ENCODE measurements at regions not wholly inside any gene's neighbourhood (a gene's known extent, or its start where the extent isn't known, plus 50 kb on each side); places are given as distances from the start of the nearest gene placed in this dataset.
A peak's percentile ranks its signal among the peaks of the same experiment; 100 is the strongest.
"Not testable (repeated sequence)": the region's sequence is repeated elsewhere in the genome, so short reads cannot be mapped to it uniquely, and the experiment has no call there.

DNA sequence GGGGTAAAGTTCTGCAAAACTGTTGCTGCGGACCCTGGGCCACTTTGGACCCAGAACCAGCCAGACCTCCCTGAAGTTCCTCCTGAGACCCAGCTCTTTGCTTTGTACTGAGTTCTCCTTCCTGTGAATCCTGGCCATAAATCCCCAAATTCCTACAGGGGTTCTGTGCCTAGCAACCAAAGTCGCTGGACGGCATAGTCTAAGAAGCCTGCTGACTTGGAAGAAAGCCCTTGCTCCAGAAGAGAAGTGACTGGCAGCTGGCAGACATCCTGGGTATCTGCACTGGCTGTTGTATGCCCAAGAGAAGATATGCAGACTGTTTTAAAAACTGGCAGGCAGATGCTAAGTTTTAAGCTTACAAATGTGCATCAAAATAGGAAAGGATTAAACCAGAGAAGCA lies 99.9 kb upstream of the SLC24A4 start:
- DNase-seq, result peak; percentile 69

DNA sequence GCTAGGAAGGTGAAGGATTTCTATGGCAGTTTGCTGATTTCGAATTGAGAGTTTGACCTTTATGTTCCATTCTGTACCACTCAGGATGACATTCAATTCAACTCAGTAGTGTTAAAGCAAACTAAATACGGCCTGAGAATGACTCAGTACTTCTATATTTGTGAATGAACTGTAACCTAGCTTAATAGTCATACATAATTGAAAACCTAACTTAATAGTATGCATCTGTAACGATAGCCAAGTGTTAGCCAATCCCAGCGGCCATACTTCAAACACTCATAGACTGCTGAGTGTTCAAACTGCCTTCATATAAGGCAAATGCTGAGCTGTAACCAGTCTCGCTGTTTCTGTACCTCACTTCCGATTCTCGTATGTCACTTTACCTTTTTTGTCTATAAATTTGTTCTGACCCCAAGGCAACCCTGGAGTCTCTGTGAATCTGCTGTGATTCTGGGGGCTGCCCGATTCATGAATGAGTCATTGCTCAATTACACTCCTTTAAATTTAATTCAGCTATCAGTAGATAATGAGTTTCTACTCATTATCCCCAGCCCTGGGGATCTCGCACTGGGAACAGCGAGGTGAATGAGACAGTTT lies 98.5 kb upstream of the SLC24A4 start:
- DNase-seq, result no peak

DNA sequence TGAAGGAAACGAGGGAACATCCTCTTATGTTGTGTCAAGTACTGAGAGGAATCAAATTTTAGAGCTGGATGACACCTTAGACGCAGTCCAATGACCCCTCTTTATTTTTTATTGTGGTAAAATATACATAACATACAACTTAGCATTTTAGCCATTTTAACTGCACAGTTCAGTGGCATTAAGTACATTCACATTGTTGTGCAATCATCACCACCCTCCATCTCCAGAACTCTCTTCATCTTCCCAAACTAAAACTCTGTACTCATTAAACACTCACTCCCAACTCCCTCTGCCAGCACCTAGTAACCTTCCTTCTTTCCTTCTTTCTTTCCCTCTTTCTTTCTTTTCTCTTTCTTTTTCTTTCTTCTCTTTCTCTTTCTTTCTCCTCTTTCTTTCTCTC lies 97.2 kb upstream of the SLC24A4 start:
- DNase-seq, result no peak

DNA sequence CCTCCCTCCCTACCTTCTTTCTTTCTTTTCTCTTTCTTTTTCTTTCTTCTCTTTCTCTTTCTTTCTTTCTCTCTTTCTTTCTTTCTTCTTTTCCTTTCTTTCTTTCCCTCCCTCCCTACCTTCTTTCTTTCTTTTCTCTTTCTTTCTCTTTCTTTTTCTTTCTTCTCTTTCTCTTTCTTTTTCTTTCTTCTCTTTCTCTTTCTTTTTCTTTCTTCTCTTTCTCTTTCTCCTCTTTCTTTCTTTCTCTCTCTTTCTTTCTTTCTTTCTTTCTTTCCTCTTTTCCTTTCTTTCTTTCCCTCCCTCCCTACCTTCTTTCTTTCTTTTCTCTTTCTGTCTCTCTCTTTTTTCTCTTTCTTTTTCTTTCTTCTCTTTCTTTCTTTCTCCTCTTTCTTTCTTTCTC lies 96.8 kb upstream of the SLC24A4 start:
- DNase-seq, result not testable (repeated sequence)

DNA sequence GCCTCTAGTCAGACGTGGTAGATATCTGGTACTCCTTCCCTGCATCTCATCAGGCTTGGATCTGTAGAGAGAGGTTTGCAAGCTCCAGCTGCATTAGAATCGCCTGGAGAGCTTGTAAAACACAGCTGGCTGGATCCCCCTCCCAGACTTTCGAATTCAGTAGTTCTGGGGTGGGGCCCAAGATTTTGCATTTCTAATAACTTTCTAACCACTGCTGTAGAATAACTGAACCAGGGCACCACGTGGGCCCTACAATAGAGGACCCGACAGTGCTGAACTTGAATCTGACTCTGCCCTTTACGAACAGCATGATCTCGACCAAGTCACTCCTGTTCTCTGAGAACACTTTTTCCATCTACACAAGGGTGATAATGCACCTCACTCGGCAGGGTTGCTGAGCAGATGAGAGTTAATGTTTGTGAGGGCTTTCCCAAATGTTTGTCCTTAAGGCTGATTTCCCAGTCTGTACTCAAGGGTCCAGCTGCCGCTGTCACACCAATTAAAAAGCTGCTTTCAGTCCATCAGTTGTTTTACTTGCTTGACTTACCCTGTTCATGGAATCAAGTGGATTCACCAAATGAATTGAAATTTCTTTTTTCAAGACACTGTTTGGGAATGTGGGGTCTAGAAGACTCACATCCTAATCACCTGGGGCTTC lies 86.6 kb upstream of the SLC24A4 start:
- DNase-seq, result no peak

DNA sequence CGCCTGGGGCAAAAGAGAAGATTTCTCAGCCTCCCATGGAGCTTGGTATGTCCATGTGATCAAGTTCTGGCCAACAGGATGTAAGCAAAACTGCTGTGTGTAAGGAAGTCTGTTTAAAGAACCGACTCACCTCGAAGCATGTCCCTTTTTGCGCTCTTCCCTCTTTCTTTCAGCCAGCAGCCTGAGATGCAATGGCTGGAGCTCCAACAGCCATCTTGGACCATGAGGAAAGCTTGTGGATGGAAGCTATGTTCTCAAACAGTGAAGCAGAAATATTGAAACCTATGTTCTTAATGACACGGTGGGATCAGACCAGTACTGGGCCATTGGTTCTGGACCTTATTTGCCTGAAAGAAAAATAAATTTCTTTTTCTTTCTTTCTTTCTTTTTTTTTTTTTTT lies 82.3 kb upstream of the SLC24A4 start:
- no peak for DNase-seq

DNA sequence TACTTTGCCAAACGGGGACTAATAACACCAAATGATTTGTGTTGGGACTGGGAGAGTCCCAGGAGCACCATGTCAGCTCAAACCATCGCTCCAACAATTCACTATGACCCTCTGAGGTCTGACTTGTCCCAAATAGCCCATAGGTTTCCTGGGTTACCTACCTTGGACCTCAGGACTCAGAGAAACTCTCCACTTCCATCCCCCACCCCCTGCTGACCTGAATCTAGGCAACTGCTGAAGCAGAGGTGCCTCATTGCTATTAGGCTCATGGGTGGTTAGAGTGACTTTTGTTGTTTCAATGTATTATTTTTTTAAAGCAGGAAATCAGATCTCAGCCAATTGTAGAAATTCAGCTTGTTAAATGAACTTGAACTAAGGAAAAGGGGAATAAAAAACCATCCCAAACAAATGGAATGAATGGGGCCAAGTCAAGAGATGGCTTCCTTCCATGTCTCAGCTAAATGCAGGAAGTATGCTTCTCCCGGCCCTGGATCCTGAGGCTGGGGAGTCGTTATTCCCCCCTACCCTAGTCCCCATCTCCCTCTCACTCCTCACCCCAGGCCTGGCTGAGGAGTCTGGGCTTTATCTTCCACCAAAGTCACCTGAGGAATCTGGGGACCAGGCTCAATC lies 80.9 kb upstream of the SLC24A4 start:
- no peak for DNase-seq

DNA sequence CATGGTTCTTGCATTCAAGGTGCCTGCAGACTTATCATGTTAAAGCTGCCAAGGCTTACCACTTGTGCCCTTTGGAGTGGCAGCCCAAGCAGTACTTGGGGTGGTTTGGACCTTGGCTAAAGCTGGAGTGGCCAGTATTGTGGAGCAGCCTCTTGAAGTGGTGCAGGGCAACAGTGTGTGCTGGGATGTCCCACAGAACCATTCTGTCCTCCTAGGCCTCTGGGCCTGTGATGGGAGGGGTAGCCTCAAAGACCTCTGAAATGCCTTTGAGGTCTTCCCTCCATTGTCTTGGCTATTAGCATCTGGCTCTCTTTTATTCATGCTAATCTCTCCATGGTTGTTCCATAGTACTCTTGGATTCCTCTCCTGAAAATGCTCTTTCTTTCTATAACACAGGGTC lies 78.2 kb upstream of the SLC24A4 start:
- no peak for DNase-seq

DNA sequence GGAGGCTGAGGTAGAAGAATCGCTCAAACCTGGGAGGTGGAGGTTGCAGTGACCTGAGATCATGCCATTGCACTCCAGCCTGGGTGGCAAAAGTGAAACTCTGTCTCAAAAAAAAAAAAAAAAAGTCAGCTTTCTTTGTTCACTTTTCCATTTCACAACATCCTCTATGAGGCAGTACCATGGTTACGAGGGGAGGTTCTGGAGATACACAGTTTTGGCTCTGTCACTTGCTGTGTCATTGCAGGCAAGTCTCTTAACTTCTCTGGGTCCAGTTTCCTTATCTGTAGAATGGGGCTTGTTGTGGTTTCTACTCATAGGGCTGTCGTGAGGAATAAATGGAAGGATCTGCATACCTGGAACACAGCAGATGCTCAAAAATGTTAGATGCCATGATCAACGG lies 75.6 kb upstream of the SLC24A4 start:
- DNase-seq, result no peak

DNA sequence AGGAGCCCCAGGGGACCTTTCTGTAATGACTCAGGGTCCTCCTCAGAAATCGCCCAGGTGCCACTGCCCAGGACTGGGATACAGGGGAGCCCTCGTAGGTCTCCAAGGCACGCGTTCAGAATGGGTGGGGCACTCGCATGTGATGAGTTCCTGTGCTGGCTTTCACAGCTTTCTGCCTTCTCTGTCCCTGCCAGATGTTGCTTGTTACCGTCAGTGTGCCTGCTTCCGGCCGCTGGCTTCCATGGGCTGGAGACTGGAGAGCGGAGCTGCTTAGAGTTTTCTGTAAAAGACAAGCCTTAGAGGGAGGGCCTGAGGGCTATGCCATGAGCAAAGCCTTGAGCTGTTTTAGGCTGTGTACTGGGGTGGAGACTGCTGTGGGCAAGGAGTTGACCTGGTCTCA lies 75.0 kb upstream of the SLC24A4 start:
- no peak for DNase-seq

DNA sequence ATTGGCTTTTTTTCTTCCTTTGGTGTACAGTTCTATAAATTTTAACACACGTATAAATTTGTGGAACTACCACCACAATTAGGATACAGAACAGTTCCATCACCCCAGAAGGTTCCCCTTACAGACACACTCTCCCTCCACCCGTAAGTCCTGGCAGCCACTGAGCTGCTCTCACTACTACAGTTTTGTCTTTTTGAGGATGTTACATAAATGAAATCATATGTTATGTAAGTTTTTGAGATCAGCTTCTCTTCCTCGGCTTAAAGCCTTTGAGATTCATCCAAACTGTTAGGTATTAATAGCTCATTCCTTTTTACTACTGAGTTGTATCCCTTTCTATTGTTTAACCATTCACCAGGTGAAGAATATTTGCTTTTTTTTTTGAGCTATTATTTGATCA lies 74.3 kb upstream of the SLC24A4 start:
- no peak for DNase-seq

DNA sequence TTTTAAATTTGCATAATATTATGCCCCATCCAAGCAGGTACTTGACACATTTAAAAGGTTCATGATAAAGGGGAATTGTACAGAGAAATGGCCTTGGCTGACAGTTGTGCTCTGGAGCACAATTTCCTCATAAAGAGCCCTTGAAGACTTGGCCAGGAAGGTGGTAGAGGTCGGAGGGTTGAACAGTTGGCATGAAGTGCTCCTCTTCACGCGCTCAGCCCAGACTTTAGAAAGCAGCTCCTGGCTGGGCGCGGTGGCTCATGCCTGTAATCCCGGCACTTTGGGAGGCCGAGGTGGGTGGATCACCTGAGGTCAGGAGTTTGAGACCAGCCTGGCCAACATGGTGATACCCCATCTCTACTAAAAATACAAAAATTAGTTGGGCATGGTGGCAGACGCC lies 72.6 kb upstream of the SLC24A4 start:
- not testable (repeated sequence) for DNase-seq

DNA sequence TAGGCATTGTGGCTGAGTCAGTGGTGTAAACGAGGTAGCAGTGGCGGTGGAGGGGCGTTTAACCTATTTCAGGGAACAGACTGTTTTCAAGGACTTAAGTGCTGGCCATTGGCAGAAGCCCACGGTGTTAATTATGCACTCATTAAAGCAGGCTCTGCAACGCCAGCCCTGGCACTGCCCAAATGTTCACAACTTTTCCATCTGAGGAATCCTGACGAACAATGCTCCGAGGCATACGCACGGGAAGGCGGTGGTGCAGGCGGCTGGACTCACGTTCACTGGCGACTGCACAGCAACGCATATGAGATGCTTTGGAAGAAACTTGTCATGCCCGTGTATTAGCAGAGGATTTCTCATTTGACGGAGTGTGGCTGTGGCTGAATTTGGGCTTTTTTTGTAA lies 70.6 kb upstream of the SLC24A4 start:
- DNase-seq, result peak; percentile 65

DNA sequence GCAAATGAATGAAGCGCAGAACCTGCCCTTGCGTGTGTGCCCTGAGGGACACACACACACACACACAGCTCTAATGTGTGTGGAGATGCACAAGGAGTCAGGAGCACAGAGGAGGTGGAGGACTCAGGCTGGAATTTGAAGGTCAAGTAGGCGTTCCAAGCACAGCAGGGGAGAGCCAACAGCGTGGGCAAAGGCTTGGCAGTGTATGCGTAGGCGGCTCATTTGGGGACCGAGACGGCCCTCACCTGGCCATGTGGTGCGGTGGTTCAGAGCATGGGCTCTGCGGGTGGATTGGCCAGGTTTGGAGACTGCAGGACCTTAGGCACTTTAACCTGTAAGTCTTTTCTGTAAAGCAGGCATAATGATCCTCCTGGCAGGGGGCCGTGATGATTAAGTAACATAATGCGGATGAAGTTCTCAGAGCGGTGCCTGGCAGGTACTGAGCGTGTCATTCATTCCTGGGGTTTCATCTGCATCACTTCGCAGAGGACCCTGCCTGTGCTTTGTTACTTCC lies 69.5 kb upstream of the SLC24A4 start:
- DNase-seq, result peak; percentile 7

DNA sequence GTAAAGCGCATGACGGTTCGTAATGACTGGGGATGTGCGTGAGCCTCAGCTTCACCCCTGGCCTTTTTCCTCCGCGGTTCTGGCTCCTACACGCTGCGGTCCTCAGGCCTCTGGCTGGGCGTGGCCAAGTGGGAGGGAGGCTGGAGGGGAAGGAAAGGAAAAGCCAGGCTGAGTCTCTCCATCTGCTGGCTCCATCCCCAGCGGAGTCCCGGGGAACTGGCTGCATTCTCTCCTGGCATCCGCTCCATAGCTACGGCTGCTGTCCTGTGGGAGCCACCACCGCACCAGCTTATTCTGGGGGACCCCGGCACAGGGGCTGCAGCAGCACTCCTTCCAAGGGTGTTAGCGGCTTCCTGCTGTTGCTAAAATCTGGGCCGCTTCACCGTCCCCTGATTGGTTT lies 68.2 kb upstream of the SLC24A4 start:
- peak; percentile 35 for DNase-seq

DNA sequence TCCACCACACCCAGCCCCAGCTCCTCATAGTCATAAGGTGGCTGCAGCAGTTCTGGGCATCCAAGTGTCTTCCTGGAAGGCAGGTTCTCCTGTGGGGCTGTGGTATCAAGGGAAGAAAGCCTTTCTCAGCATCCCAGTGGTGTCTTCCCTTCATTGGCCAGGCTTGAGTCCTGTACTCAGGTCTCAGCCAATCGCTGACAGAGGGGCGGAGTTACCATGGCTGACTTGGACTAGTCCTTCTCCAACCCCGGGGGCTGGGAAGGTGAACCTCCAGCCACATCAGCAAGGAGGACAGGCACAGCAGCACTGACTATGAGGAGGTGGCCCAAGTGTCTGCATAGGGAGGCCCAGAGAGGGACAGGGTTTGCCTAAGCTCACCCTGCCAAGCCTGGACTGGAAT lies 64.0 kb upstream of the SLC24A4 start:
- DNase-seq, result no peak

DNA sequence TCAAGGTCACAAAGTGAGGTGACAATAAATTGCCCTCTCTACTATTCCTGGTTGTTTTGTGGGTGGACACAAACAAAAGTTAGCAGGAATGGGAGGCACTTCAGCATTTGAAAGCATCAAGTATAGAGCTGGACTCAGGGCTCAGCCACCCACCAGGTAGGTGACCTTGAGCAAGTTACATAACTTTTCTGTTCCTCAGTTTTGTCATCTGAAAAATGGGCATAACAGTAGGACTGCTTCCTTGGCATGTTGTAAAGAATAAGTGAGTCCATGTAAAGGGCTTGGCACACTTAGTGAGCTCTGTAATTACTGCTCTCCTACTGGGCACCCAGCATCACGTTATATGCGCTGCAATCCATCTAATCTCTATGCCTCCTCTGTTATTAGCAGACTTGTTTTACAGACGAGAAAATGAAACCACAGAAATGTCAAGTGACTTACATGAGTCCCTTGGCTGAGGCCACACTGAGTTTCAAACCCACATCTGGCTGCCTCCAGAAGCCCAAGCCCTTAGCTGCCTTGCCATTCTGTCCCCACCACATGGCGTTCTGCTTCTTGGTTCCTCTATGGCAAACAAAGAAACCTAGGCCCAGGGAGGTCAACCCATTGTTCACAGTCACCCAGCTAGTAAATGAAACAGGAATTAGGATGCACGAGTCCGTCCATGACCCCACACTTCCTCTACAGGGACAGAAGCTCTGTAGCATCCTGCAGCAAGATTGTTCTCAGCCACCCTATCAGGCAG lies 63.2 kb upstream of the SLC24A4 start:
- no peak for DNase-seq

DNA sequence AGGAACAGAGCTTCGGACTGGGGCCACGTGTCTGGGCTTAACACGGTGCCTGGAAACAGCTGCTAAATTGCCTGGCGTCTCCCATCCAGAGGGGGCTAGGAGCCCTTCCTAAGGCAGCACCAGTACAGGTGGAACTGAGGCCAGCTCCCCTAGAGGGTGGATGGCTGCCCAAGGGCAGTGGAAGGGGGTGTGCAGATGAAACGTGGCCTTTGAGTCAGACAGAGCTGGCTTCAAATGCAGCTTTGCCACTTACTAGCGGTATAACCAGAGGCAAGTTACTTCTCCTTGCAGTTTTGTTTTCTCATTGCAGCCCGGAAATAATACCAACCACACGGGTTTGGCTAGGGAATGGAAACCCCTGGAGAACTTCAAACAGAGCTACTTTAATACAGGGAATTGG lies 59.3 kb upstream of the SLC24A4 start:
- DNase-seq, result peak; percentile 61

DNA sequence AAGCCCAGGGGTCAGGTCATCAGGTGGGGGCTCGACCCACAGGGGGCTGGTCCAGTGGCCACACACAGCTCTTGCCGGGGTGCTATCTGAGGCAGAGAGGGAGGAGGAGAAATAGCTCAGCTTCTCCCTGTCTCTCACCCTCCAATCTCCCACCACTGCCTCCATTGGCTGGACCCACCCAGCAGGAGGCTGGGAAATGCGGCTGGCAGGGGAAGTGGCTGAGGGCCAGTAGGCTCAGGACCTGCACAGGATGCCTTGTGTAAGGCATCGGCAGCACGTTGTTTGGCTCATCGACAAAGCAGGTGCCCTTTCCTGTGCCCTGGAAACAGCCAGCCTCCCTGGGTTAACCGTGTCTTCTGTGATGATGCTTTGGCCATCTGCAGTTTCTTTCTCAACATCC lies 58.8 kb upstream of the SLC24A4 start:
- DNase-seq, result no peak

DNA sequence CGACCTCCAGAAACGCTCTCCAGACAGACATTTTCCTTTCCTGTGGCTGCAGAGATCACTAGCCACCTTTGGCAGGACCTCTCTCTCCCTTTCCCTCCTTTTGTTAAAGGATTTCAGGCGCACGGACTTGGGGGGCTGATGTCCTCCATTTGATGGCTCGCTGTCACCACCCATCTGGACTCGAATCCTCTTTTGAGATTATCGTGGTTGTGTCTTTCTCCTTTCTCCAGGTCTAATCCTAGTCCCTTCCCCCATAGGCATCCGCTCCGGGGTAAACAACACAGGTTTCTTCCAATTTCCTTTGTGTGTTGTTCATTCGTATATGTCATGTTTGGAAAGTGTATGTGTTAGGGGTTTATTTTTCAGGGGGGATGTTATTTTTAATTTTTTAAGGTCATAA lies 56.7 kb upstream of the SLC24A4 start:
- no peak for DNase-seq

Data from midbrain (tissue), 1 donor.